ENCODE measurements at regions not wholly inside any gene's neighbourhood (a gene's known extent, or its start where the extent isn't known, plus 50 kb on each side); places are given as distances from the start of the nearest gene placed in this dataset.

DNA sequence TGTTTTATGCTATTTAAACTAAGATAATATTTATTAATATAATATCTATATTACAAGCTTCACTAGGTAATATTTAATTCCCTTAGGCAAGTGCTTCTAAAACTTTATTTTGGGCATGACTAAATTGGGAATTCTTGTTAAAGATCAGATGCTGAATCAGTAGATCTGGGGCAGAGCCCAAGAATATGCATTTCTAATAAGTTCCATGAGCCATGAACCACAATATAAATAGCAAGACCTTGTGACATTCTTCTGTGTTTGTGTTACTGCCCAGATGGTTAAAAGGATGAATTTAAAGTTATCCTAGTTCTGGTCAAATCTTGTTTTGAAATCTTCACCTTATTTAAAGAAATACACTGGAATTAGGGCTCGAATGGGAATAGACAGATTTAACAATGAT, 258.4 kb upstream of the CACNA2D1 start:
- peak; percentile 3 for DNase-seq (ENCODE audit: low read depth)
- TF ChIP-seq, protein P1, sequence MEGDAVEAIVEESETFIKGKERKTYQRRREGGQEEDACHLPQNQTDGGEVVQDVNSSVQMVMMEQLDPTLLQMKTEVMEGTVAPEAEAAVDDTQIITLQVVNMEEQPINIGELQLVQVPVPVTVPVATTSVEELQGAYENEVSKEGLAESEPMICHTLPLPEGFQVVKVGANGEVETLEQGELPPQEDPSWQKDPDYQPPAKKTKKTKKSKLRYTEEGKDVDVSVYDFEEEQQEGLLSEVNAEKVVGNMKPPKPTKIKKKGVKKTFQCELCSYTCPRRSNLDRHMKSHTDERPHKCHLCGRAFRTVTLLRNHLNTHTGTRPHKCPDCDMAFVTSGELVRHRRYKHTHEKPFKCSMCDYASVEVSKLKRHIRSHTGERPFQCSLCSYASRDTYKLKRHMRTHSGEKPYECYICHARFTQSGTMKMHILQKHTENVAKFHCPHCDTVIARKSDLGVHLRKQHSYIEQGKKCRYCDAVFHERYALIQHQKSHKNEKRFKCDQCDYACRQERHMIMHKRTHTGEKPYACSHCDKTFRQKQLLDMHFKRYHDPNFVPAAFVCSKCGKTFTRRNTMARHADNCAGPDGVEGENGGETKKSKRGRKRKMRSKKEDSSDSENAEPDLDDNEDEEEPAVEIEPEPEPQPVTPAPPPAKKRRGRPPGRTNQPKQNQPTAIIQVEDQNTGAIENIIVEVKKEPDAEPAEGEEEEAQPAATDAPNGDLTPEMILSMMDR (conservative IDR thresholded peaks at IDR 0.05; ENCODE audit: low read length): no peak
- no peak overlapping the region for H3K4me3 ChIP-seq (ENCODE audit: low read length)

DNA sequence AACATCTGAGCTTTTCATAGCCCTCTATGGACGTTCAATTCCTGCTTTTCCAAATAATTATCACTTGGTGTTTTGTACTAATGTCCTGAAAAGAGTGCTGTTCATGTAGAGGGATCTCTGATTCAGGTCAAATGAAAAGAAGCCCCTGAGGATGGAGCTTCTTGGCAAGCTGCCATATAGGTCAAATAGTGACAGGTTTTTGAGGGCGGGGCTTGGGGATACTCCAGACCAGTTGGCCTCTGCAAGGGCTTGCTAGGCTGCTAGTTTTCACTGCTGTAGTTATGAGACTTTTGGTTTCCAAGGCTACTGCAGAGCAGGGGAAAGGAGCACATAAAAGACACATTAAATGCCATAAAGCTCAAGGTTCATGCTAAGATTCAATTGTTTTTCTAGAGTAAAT, 257.2 kb upstream of the CACNA2D1 start:
- no peak overlapping the region for H3K4me3 ChIP-seq (ENCODE audit: low read length)
- DNase-seq (ENCODE audit: low read depth): no peak
- TF ChIP-seq, protein P1 (conservative IDR thresholded peaks at IDR 0.05; ENCODE audit: low read length): no peak

DNA sequence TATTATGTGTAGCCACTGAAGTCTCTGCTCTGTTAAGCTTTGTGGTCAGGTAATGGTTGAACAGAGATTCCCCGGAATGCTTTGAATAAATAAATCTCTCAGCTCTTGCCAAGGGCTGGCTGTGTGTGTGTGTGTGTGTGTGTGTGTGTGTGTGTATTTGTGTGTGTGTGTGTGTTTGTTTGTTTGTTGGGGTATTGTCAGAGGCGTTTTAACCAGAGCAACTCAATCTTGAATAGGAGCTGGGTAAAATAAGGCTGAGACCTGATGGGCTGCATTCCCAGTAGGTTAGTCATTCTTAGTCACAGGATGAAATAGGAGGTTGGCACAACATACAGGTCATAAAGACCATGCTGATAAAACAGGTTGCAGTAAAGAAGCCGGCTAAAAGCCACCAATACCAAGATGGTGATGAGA, 256.2 kb upstream of the CACNA2D1 start:
- DNase-seq (ENCODE audit: low read depth): peak; percentile 2
- no peak overlapping the region for H3K4me3 ChIP-seq (ENCODE audit: low read length)
- TF ChIP-seq, protein P1 (conservative IDR thresholded peaks at IDR 0.05; ENCODE audit: low read length): no peak

DNA sequence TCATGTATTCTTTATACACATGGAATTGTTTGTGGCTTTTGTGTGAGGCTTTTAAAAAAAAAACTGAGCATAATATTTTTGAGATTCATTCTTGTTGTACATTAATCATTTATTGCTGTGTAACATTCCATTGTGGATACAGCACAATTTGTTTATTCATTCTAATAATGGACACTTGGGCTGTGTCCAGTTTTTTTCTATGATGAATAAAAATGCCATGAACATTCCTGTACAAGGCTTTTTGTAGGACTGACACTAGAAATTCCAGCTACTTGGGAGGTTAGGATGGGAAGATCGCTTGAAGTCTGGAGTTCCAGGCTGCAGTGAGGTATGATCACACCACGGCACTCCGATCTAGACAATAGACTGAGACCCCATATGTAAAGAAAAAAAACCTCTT, 254.3 kb upstream of the CACNA2D1 start:
- TF ChIP-seq, protein P1 (conservative IDR thresholded peaks at IDR 0.05; ENCODE audit: low read length): no peak
- peak; percentile 16 for DNase-seq (ENCODE audit: low read depth)
- no peak overlapping the region for H3K4me3 ChIP-seq (ENCODE audit: low read length)

DNA sequence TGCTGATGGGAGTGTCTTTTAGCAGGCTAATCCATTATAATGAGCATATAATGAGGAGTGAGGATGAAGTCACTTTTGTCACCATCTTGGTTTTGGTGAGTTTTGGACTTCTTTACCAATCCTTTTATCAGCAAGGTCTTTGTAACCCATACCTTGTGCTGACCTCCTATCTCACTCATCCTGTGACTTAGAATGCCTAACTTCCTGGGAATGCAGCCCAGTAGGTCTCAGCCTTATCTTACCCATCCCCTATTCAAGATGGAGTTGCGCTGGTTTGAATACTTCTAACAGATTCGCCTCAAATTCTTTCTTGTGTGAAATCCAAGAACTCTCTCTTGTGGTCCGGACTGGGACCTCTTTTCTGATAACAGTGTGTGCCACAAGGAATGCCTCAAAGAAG, 253.1 kb upstream of the CACNA2D1 start:
- no peak overlapping the region for H3K4me3 ChIP-seq (ENCODE audit: low read length)
- TF ChIP-seq, protein P1 (conservative IDR thresholded peaks at IDR 0.05; ENCODE audit: low read length): no peak
- DNase-seq (ENCODE audit: low read depth): no peak

DNA sequence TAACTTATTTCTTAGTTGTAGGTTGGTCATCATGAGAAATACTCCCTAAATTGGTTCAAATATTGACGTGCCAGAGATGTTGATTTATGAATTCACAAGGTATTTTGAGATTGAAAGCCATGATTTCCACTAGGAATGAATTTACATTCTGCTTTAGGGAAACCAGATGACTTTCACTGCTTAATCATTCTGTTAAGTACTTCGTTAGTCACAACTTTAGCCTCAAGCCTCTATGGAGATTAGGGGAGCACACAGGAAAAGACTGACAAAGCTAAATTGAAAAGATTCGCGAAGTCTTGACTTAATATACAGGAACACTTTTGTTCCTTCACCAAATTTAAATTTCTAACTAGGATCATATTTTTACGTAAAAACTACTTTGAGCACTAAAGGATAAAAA, 250.4 kb upstream of the CACNA2D1 start:
- no peak for DNase-seq (ENCODE audit: low read depth)
- TF ChIP-seq, protein P1 (conservative IDR thresholded peaks at IDR 0.05; ENCODE audit: low read length): no peak
- no peak overlapping the region for H3K4me3 ChIP-seq (ENCODE audit: low read length)

DNA sequence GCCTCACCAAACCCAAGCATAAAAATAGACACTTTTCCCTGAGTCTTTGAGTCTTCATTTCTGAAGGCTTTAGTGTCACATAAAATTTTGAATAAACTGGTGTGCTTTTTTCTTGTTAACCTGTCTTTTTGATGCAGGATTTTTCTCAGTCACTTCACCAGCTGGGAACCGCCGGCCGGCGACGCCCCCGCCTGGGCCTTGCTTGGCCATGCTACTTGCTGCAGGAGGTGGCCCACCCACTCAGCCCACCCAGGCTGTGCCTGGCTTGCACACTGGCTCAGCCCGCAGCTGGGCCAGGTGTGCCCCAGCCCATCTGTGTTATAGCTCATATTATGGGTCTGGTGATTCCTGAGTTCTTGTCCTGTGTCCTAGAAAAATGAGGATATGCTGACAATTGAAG, 247.4 kb upstream of the CACNA2D1 start:
- H3K4me3 ChIP-seq (ENCODE audit: low read length): no peak overlapping the region
- TF ChIP-seq, protein P1 (conservative IDR thresholded peaks at IDR 0.05; ENCODE audit: low read length): no peak
- no peak for DNase-seq (ENCODE audit: low read depth)

All from AG10803 (cell line).